ENCODE measurements at regions not wholly inside any gene's neighbourhood (a gene's known extent, or its start where the extent isn't known, plus 50 kb on each side); places are given as distances from the start of the nearest gene placed in this dataset.

DNA sequence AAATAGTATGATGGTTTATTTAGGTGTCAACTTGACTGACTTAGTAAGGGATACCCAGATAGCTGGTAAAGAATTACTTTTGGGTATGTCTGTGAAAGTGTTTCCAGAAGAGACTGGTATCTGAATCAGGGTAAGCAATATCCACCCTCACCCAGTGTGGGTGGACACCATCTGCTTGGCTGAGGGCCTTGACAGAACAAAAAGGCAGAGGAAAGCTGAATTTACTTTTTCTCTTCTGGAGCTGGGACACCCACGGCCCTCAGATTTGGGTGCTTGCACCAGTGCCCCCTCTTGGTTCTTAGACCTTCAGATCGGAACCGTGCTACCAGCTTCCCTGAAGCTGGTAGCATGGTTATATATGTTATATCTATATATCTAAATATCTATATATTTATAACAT lies 489.5 kb upstream of the MPDZ start:
- H3K4me3 ChIP-seq (replicated peaks in 1 of 3), result no peak overlapping the region
- no peak overlapping the region for H3K27ac ChIP-seq
- H3K27me3 ChIP-seq, result no peaks in the 10 kb centered on the region
- 95 to 96% methylated on average over 3 of the region's 3 CpGs for WGBS, 2 donors
- no peaks in the 10 kb centered on the region for H3K36me3 ChIP-seq
- no peak for TF ChIP-seq POLR2A (IDR thresholded peaks at IDR 0.05)
- TF ChIP-seq, protein P1, sequence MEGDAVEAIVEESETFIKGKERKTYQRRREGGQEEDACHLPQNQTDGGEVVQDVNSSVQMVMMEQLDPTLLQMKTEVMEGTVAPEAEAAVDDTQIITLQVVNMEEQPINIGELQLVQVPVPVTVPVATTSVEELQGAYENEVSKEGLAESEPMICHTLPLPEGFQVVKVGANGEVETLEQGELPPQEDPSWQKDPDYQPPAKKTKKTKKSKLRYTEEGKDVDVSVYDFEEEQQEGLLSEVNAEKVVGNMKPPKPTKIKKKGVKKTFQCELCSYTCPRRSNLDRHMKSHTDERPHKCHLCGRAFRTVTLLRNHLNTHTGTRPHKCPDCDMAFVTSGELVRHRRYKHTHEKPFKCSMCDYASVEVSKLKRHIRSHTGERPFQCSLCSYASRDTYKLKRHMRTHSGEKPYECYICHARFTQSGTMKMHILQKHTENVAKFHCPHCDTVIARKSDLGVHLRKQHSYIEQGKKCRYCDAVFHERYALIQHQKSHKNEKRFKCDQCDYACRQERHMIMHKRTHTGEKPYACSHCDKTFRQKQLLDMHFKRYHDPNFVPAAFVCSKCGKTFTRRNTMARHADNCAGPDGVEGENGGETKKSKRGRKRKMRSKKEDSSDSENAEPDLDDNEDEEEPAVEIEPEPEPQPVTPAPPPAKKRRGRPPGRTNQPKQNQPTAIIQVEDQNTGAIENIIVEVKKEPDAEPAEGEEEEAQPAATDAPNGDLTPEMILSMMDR (IDR thresholded peaks at IDR 0.05), result no peak
- no peaks in the 10 kb centered on the region for H3K9me3 ChIP-seq
- no peaks in the 10 kb centered on the region for H3K4me1 ChIP-seq
- intact Hi-C loops (cut with DNase I), result no loop called here
- no peak for DNase-seq

DNA sequence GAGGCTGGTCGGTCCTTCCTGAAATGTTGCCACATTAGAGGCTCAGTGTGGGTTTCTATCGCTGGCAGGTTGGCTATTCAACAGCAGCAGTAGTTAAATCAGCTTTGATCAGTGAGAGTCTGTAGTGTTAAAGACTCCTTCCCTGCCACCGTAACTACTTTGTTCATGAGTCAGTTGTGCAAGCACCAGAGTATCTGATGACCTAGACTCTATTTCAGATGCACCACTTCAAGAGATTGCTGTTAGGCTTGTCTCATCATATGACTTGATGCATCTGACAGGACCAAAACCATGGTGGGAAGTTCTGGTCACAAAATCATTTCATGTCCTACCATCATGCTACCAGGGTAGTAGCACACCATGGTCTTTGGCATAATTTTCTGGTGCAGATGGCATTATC lies 482.7 kb upstream of the MPDZ start:
- Histone ChIP-seq H3K9me3 (no peaks in the 10 kb centered on the region), H3K27me3 (no peaks in the 10 kb centered on the region), H3K4me3 (replicated peaks in 1 of 3) (no peak overlapping the region), H3K4me1 (no peaks in the 10 kb centered on the region), H3K36me3 (no peaks in the 10 kb centered on the region), H3K27ac (no peak overlapping the region)
- intact Hi-C loops (cut with DNase I), result no loop called here
- TF ChIP-seq POLR2A (IDR thresholded peaks at IDR 0.05), result no peak
- TF ChIP-seq, protein P1 (IDR thresholded peaks at IDR 0.05), result no peak
- DNase-seq, result no peak
- WGBS, 2 donors, result 83 to 91% methylated on average over 3 of the region's 3 CpGs

DNA sequence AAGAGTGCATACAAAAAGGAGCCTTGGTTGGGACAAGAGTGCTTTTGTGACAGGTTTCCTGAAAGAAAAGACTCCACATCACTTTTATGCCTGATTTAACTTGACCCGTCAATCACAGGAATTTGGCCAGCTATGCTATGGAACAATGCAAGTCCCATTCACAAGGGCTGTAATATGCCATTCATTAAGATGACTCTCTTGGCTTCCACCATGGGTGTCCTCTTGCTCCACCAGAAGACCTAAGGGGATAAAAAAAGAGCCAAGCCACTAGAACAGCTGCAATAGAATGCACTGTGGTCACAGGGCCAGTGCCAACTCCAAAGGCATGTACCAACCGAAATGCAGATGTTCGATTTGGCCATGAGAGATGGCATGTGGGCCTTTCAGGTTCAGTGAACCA lies 480.1 kb upstream of the MPDZ start:
- no peaks in the 10 kb centered on the region for H3K4me1 ChIP-seq
- TF ChIP-seq POLR2A (IDR thresholded peaks at IDR 0.05), result no peak
- TF ChIP-seq, protein P1 (IDR thresholded peaks at IDR 0.05), result no peak
- intact Hi-C loops (cut with DNase I), result no loop called here
- 81 to 100% methylated on average over 3 of the region's 3 CpGs for WGBS, 2 donors
- H3K27ac ChIP-seq, result no peak overlapping the region
- no peaks in the 10 kb centered on the region for H3K27me3 ChIP-seq
- H3K36me3 ChIP-seq, result no peaks in the 10 kb centered on the region
- no peaks in the 10 kb centered on the region for H3K9me3 ChIP-seq
- no peak overlapping the region for H3K4me3 ChIP-seq (replicated peaks in 1 of 3)
- no peak for DNase-seq

DNA sequence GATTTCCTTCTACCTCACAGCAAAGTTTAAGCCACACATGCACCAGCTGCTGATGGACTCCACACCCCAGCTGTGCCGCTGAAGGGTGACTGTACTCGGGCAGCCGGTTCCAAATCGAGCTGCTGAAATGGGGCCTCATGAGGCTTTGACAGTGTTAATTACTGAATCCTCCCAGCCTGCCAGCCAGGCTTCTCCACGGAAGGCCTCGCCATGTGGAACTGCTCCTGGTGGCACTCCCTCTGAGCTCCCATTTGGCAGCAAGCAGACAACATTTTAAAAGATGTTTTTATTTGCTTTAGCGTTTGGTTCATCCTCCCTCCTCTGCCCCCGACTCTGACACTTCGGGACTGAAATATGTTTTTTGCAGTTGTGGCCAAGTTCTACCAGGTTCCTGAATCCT lies 479.4 kb upstream of the MPDZ start:
- DNase-seq, result no peak
- TF ChIP-seq POLR2A (IDR thresholded peaks at IDR 0.05), result no peak
- Histone ChIP-seq H3K36me3 (no peaks in the 10 kb centered on the region), H3K4me3 (replicated peaks in 1 of 3) (no peak overlapping the region), H3K27ac (no peak overlapping the region), H3K4me1 (no peaks in the 10 kb centered on the region), H3K27me3 (no peaks in the 10 kb centered on the region), H3K9me3 (no peaks in the 10 kb centered on the region)
- 80 to 96% methylated on average over 9 of the region's 9 CpGs for WGBS, 2 donors
- intact Hi-C loops (cut with DNase I), result no loop called here

DNA sequence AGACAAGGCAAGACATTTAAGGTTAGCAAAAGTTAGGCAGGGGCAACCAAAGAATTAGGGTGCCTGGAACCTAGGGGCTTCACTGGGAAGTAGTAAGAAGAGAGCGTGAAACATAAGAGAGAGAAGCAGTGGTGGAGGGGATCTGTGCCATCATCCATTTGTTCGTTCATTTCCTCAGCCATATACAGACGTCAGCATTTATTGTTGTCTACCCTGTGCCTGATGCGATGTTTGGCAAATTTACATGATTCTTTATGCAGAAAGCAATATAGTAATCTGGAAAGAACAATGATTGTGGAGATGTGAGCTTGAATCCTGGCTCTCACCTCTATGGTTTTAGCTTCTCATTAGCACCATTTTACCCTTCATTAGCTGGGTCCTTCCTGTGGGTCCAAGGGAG lies 477.5 kb upstream of the MPDZ start:
- no peak overlapping the region for H3K27ac ChIP-seq
- intact Hi-C loops (cut with DNase I), result no loop called here
- H3K4me3 ChIP-seq (replicated peaks in 1 of 3), result no peak overlapping the region
- H3K4me1 ChIP-seq, result no peaks in the 10 kb centered on the region
- 95 to 97% methylated on average over 4 of the region's 4 CpGs for WGBS, 2 donors
- no peaks in the 10 kb centered on the region for H3K36me3 ChIP-seq
- TF ChIP-seq, protein P1 (IDR thresholded peaks at IDR 0.05), result no peak
- TF ChIP-seq POLR2A (IDR thresholded peaks at IDR 0.05), result no peak
- no peaks in the 10 kb centered on the region for H3K9me3 ChIP-seq
- DNase-seq, result no peak
- H3K27me3 ChIP-seq, result no peaks in the 10 kb centered on the region

DNA sequence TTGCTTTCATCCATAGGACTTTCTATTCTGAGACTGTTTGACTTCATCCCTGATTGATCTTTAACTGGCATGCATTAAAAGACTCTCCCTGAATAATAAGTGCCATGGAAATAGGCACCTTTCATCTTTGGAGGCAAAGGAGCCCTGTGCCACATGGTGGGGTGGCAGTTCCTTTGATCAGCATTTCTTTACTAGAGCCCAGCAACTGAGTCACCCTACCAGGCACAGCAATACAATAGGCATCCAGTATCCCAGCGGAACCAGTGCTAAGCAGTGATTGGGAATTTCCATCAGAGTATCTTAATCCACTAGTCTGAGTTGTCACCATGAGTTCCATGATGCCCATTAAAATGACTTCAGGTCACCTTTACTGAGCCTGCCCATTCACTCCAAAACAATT lies 476.1 kb upstream of the MPDZ start:
- Histone ChIP-seq H3K36me3 (no peaks in the 10 kb centered on the region), H3K27me3 (no peaks in the 10 kb centered on the region), H3K4me3 (replicated peaks in 1 of 3) (no peak overlapping the region), H3K27ac (no peak overlapping the region), H3K9me3 (no peaks in the 10 kb centered on the region), H3K4me1 (no peaks in the 10 kb centered on the region)
- intact Hi-C loops (cut with DNase I), result no loop called here
- 89 to 100% methylated on average over 1 of the region's 1 CpG for WGBS, 2 donors
- no peak for DNase-seq
- TF ChIP-seq, protein P1 (IDR thresholded peaks at IDR 0.05), result no peak
- no peak for TF ChIP-seq POLR2A (IDR thresholded peaks at IDR 0.05)

Data from thyroid gland (tissue), 4 donors.